IMR-90 (cell line): ENCODE measurements at regions not wholly inside any gene's neighbourhood (a gene's known extent, or its start where the extent isn't known, plus 50 kb on each side); places are given as distances from the start of the nearest gene placed in this dataset.

Experiments used
- ATAC-seq: fragments of 200-7000 bp; cut with Tn5 transposase; 2 replicates; pipeline ENCODE4 v1.9.1; 2020; ENCODE audit warnings: low read depth, mild to moderate bottlenecking, moderate library complexity
- BruUV-seq: library from RNA; stranded (reverse); fragments of 400-500 nt; replicated peaks from 2 replicates; lab custom pipeline; 2021; lab: Mats Ljungman, UMichigan
- CTCF ChIA-PET: fragments of 300-600 bp; formaldehyde crosslinking; extraction: SDS; loops from one replicate; lab custom pipeline; 2021; ENCODE audit warnings: antibody characterized with exemption; lab: Yijun Ruan, JAX
- POLR2A ChIA-PET: fragments of 300-600 bp; sonication (Branson Sonifier 250); formaldehyde crosslinking; loops from one replicate; lab custom pipeline; 2022; ENCODE audit warnings: antibody characterized with exemption; ENCODE audit not compliant: unreplicated experiment; lab: Charles Lee
- DNase-seq: peaks from one replicate; pipeline ENCODE4 v3.0.0; 2013
- H2AFZ ChIP-seq: replicated peaks from 2 replicates; pipeline ENCODE3; 2013; ENCODE audit warnings: low read length, mild to moderate bottlenecking; ENCODE audit not compliant: poor library complexity
- H2AK5ac ChIP-seq: 2 replicates; pipeline ENCODE4 v1.6.1; 2013; ENCODE audit warnings: low read depth, low read length, inconsistent platforms
- H2AK9ac ChIP-seq: replicated peaks from 2 replicates; pipeline ENCODE3; 2013; ENCODE audit warnings: mild to moderate bottlenecking, low read depth, low read length, moderate library complexity; ENCODE audit not compliant: poor library complexity
- H2BK120ac ChIP-seq: 2 replicates; pipeline ENCODE4 v1.6.1; 2013; ENCODE audit warnings: low read depth, low read length, inconsistent platforms
- H2BK15ac ChIP-seq: 3 replicates; pipeline ENCODE4 v1.6.1; 2013; ENCODE audit warnings: low read depth, low read length, inconsistent platforms
- H2BK20ac ChIP-seq: 2 replicates; pipeline ENCODE4 v1.6.1; 2013; ENCODE audit warnings: low read depth, mild to moderate bottlenecking, inconsistent platforms, low read length, moderate library complexity
- H2BK5ac ChIP-seq: 2 replicates; pipeline ENCODE4 v1.6.1; 2013; ENCODE audit warnings: mild to moderate bottlenecking, low read depth, low read length, inconsistent platforms; ENCODE audit not compliant: poor library complexity, severe bottlenecking
- H3K14ac ChIP-seq: replicated peaks from 2 replicates; pipeline ENCODE4 v1.6.1; 2013; ENCODE audit warnings: low read depth, low read length, inconsistent platforms
- H3K18ac ChIP-seq: 2 replicates; pipeline ENCODE4 v1.6.1; 2013; ENCODE audit warnings: low read depth, low read length, control low read depth
- H3K23ac ChIP-seq: 2 replicates; pipeline ENCODE4 v1.6.1; 2013; ENCODE audit warnings: low read depth, low read length, inconsistent platforms
- H3K27ac ChIP-seq: 2 replicates; pipeline ENCODE4 v1.5.1; 2013; ENCODE audit warnings: mild to moderate bottlenecking, control low read depth, low read length; ENCODE audit not compliant: insufficient read depth
- H3K27me3 ChIP-seq: 2 replicates; pipeline ENCODE4 v1.6.1; 2013; ENCODE audit warnings: low read length; ENCODE audit not compliant: control insufficient read depth, insufficient read depth
- H3K36me3 ChIP-seq: 2 replicates; pipeline ENCODE4 v1.6.1; 2013; ENCODE audit warnings: low read length, mixed read lengths; ENCODE audit not compliant: control insufficient read depth, insufficient read depth
- H3K4ac ChIP-seq: 2 replicates; pipeline ENCODE4 v1.6.1; 2013; ENCODE audit warnings: low read depth, low read length, inconsistent platforms
- H3K4me1 ChIP-seq: 2 replicates; pipeline ENCODE4 v1.6.1; 2013; ENCODE audit warnings: low read length, mixed read lengths; ENCODE audit not compliant: control insufficient read depth, insufficient read depth
- H3K4me2 ChIP-seq: 2 replicates; pipeline ENCODE4 v1.6.1; 2013; ENCODE audit warnings: low read depth, mild to moderate bottlenecking, control low read depth, low read length, moderate library complexity
- H3K4me3 ChIP-seq: 2 replicates; pipeline ENCODE4 v1.5.1; 2013; ENCODE audit warnings: low read depth, mild to moderate bottlenecking, control low read depth, low read length, moderate library complexity; ENCODE audit not compliant: insufficient read depth
- H3K56ac ChIP-seq: 2 replicates; pipeline ENCODE4 v1.6.1; 2013; ENCODE audit warnings: low read length, inconsistent platforms; ENCODE audit not compliant: insufficient read depth; ENCODE audit errors: extremely low read depth
- H3K79me1 ChIP-seq, 2 experiments: 2 replicates each; pipeline ENCODE4 v1.6.1; 2013; ENCODE audit warnings: low read length in 2 of 2, inconsistent platforms in 1 of 2, low read depth in 1 of 2
- H3K9ac ChIP-seq: 2 replicates; pipeline ENCODE4 v1.6.1; 2013; ENCODE audit warnings: low read depth, low read length, control low read depth
- H3K9me1 ChIP-seq: 2 replicates; pipeline ENCODE4 v1.6.1; 2013; ENCODE audit warnings: low read length, inconsistent platforms; ENCODE audit not compliant: insufficient read depth
- H3K9me3 ChIP-seq: 2 replicates; pipeline ENCODE4 v1.6.1; 2013; ENCODE audit warnings: low read length; ENCODE audit not compliant: control insufficient read depth, insufficient read depth
- H4K20me1 ChIP-seq: 2 replicates; pipeline ENCODE4 v1.6.1; 2013; ENCODE audit warnings: low read length, inconsistent platforms; ENCODE audit not compliant: insufficient read depth
- H4K5ac ChIP-seq: 2 replicates; pipeline ENCODE4 v1.6.1; 2013; ENCODE audit warnings: mild to moderate bottlenecking, low read depth, low read length, control low read depth
- H4K8ac ChIP-seq, 2 experiments: 2 replicates each; pipeline ENCODE4 v1.6.1; 2013; ENCODE audit warnings: low read depth in 2 of 2, low read length in 2 of 2, control low read depth in 1 of 2, inconsistent platforms in 1 of 2
- H4K91ac ChIP-seq: 2 replicates; pipeline ENCODE4 v1.6.1; 2013; ENCODE audit warnings: low read depth, low read length, inconsistent platforms; ENCODE audit not compliant: insufficient read depth
- BHLHE40 ChIP-seq: fragments of 150-350 bp; IDR thresholded peaks from 2 replicates; pipeline ENCODE4 v1.6.1; 2016; ENCODE audit warnings: mild to moderate bottlenecking, low read depth, low read length
- CEBPB ChIP-seq: IDR thresholded peaks from 2 replicates; pipeline ENCODE4 v1.6.1; 2012; ENCODE audit warnings: low read depth, low read length, improper control_type of control experiment
- CHD1 ChIP-seq: IDR thresholded peaks from 2 replicates; pipeline ENCODE4 v1.6.1; 2012; ENCODE audit warnings: low read depth, low read length, improper control_type of control experiment
- CTCF ChIP-seq: conservative IDR thresholded peaks from 2 replicates; pipeline ENCODE4 v1.5.1; 2012; ENCODE audit warnings: mild to moderate bottlenecking, low read depth, low read length, improper control_type of control experiment
- ELK1 ChIP-seq: fragments of 150-350 bp; IDR thresholded peaks from 2 replicates; pipeline ENCODE4 v1.6.1; 2016; ENCODE audit warnings: low read depth, mild to moderate bottlenecking, low read length, moderate library complexity, borderline replicate concordance
- FOS ChIP-seq: fragments of 150-350 bp; IDR thresholded peaks from 2 replicates; pipeline ENCODE4 v1.6.1; 2016; ENCODE audit warnings: low read depth, low read length
- MAFK ChIP-seq: IDR thresholded peaks from 2 replicates; pipeline ENCODE4 v1.6.1; 2012; ENCODE audit warnings: low read depth, low read length, improper control_type of control experiment
- MAZ ChIP-seq: IDR thresholded peaks from 2 replicates; pipeline ENCODE4 v1.6.1; 2012; ENCODE audit warnings: low read depth, mild to moderate bottlenecking, low read length, improper control_type of control experiment, moderate library complexity, borderline replicate concordance
- MXI1 ChIP-seq: IDR thresholded peaks from 2 replicates; pipeline ENCODE4 v1.6.1; 2012; ENCODE audit warnings: low read depth, mild to moderate bottlenecking, low read length, moderate library complexity, borderline replicate concordance
- NFE2L2 ChIP-seq: fragments of 150-350 bp; IDR thresholded peaks from 2 replicates; pipeline ENCODE4 v1.6.1; 2016; ENCODE audit warnings: low read depth, mild to moderate bottlenecking, low read length
- POLR2A ChIP-seq: IDR thresholded peaks from 2 replicates; pipeline ENCODE4 v1.6.1; 2012; ENCODE audit warnings: mild to moderate bottlenecking, low read depth, low read length
- RAD21 ChIP-seq: IDR thresholded peaks from 2 replicates; pipeline ENCODE4 v1.6.1; 2012; ENCODE audit warnings: low read length, improper control_type of control experiment
- RCOR1 ChIP-seq: IDR thresholded peaks from 2 replicates; pipeline ENCODE4 v1.6.1; 2012; ENCODE audit warnings: mild to moderate bottlenecking, low read length, improper control_type of control experiment; ENCODE audit not compliant: insufficient replicate concordance
- RFX5 ChIP-seq: IDR thresholded peaks from 2 replicates; pipeline ENCODE4 v1.8.0; 2012; ENCODE audit warnings: low read depth, mild to moderate bottlenecking, low read length, moderate library complexity
- SMC3 ChIP-seq: fragments of 150-350 bp; IDR thresholded peaks from 2 replicates; pipeline ENCODE4 v1.6.1; 2016; ENCODE audit warnings: low read depth, mild to moderate bottlenecking, antibody characterized with exemption, low read length, moderate library complexity
- USF2 ChIP-seq: fragments of 150-350 bp; IDR thresholded peaks from 2 replicates; pipeline ENCODE4 v1.6.1; 2017; ENCODE audit warnings: mild to moderate bottlenecking, antibody characterized with exemption, low read length, low read depth
- WGBS, 2 experiments: methylation state at CpG; one replicate each; pipeline versions ENCODE4 v1.1.5 to v1.1.7; 2013; ENCODE audit warnings: missing lambda C conversion rate in 2 of 2; ENCODE audit not compliant: insufficient read length in 1 of 2; ENCODE audit errors: extremely low coverage in 2 of 2; 5-methylcytosine and 5-hydroxymethylcytosine counted together
- dilution Hi-C: fragments of 300-500 bp; cut with HindIII; formaldehyde crosslinking; loops from one replicate; pipeline ENCODE4 v1.14.3; 2018; ENCODE audit warnings: low sequenced_read_pairs; ENCODE audit not compliant: unreplicated experiment
- in situ Hi-C: fragments of 300-500 bp; cut with MboI; formaldehyde crosslinking; loops from 3 replicates; pipeline ENCODE4 v1.14.3; 2019; ENCODE audit warnings: low sequenced_read_pairs, inconsistent platforms, mixed read lengths
- intact Hi-C: fragments of 100-400 bp; cut with micrococcal nuclease; formaldehyde crosslinking; loops from 2 replicates; pipeline ENCODE4 v1.10.0; 2022

- Histone ChIP-seq H3K4me3 (no peak overlapping the region), H3K14ac (no peak overlapping the region), H3K36me3 (no peaks in the 10 kb centered on the region), H4K20me1 (no peaks in the 10 kb centered on the region), H3K18ac (no peak overlapping the region), H2AFZ (no peak overlapping the region), H3K4me2 (no peak overlapping the region), H2AK5ac (no peak overlapping the region), H3K9me3 (0 out of 2 replicates have a peak, but pooled peaks cover 2% of the 10 kb centered on the region), H2BK120ac (no peak overlapping the region), H3K4me1 (no peaks in the 10 kb centered on the region), H4K5ac (no peak overlapping the region), H3K9ac (no peak overlapping the region), H3K9me1 (no peaks in the 10 kb centered on the region), H3K79me1 (no peaks in the 10 kb centered on the region), H2AK9ac (no peak overlapping the region), H3K27me3 (no peaks in the 10 kb centered on the region), H2BK20ac (no peak overlapping the region), H3K27ac (no peak overlapping the region), H3K23ac (no peak overlapping the region), H2BK5ac (no peak overlapping the region), H4K8ac (no peak overlapping the region), H4K91ac (no peak overlapping the region), H3K56ac (no peak overlapping the region), H3K4ac (no peak overlapping the region), H2BK15ac (no peak overlapping the region)
- dilution Hi-C loops = no loop called here
- intact Hi-C loops = no loop called here
- CTCF ChIA-PET = no interaction called here
- POLR2A ChIA-PET = no interaction called here
- TF ChIP-seq MAZ (no peak), MAFK (no peak), BHLHE40 (no peak), MXI1 (no peak), CHD1 (no peak), CEBPB (no peak), USF2 (no peak), SMC3 (no peak), FOS (no peak), RAD21 (no peak), RFX5 (no peak), CTCF (no peak), ELK1 (no peak), NFE2L2 (no peak), RCOR1 (no peak), POLR2A (no peak)
- in situ Hi-C loops = no loop called here
- ATAC-seq (no peak), DNase-seq (no peak)
- no CpG with 5 or more reads among the region's 4 CpGs for WGBS, 2 experiments
- BruUV-seq = no TSS peak
Measured at GRCh38 chr1:68969441-68969840, 472.6 kb upstream of the DEPDC1 start.
